ENCODE measurements at regions not wholly inside any gene's neighbourhood (a gene's known extent, or its start where the extent isn't known, plus 50 kb on each side); places are given as distances from the start of the nearest gene placed in this dataset.

GRCh38 chr9:81754245-81754644 is 64.9 kb upstream of the TLE1 start:
- TF ChIP-seq CTCF (conservative IDR thresholded peaks at IDR 0.05) (no peak), ZFX (IDR thresholded peaks at IDR 0.05) (no peak)
